GM23338 (cell line): ENCODE measurements at regions not wholly inside any gene's neighbourhood (a gene's known extent, or its start where the extent isn't known, plus 50 kb on each side); places are given as distances from the start of the nearest gene placed in this dataset.

Source experiments
- ATAC-seq: fragments of 200-7000 bp; cut with Tn5 transposase; 3 replicates; pipeline ENCODE4 v1.9.1; 2020
- DNase-seq: peaks from one replicate; pipeline ENCODE4 v3.0.0-alpha.2; 2015; ENCODE audit warnings: low spot score
- H2AFZ ChIP-seq: fragments of 200-600 bp; sonication (generic); 2 replicates; pipeline ENCODE4 v1.8.0; 2016; ENCODE audit warnings: antibody characterized with exemption, mild to moderate bottlenecking, moderate library complexity
- H3F3A ChIP-seq: fragments of 200-600 bp; sonication (generic); replicated peaks from 2 replicates; pipeline ENCODE4 v1.8.0; 2017; ENCODE audit warnings: antibody characterized with exemption, mixed run types, low read depth
- H3K27ac ChIP-seq: fragments of 200-600 bp; sonication (generic); 2 replicates; pipeline ENCODE4 v1.6.1; 2016; ENCODE audit warnings: low read depth
- H3K27me3 ChIP-seq: fragments of 200-600 bp; sonication (generic); 2 replicates; pipeline ENCODE4 v1.8.0; 2016; ENCODE audit warnings: mild to moderate bottlenecking, mixed run types, moderate library complexity; ENCODE audit not compliant: insufficient read depth
- H3K36me3 ChIP-seq: fragments of 200-600 bp; sonication (generic); 2 replicates; pipeline ENCODE4 v1.8.0; 2016; ENCODE audit warnings: mild to moderate bottlenecking; ENCODE audit not compliant: insufficient read depth
- H3K4me1 ChIP-seq: fragments of 200-600 bp; sonication (generic); 2 replicates; pipeline ENCODE4 v1.8.0; 2016; ENCODE audit warnings: mild to moderate bottlenecking, moderate library complexity; ENCODE audit not compliant: insufficient read depth
- H3K4me2 ChIP-seq: fragments of 200-600 bp; sonication (generic); 2 replicates; pipeline ENCODE4 v1.7.1; 2017; ENCODE audit warnings: mixed run types
- H3K4me3 ChIP-seq: fragments of 200-600 bp; sonication (generic); 2 replicates; pipeline ENCODE4 v1.6.1; 2016; ENCODE audit warnings: mixed run types
- H3K79me2 ChIP-seq: fragments of 200-600 bp; sonication (generic); replicated peaks from 2 replicates; pipeline ENCODE4 v1.8.0; 2017; ENCODE audit warnings: mild to moderate bottlenecking; ENCODE audit not compliant: insufficient read depth
- H3K9me2 ChIP-seq: fragments of 200-600 bp; sonication (generic); 2 replicates; pipeline ENCODE4 v1.8.0; 2017; ENCODE audit not compliant: insufficient read depth
- H4K20me1 ChIP-seq: fragments of 200-600 bp; sonication (generic); replicated peaks from 2 replicates; pipeline ENCODE4 v1.8.0; 2017; ENCODE audit warnings: mild to moderate bottlenecking; ENCODE audit not compliant: insufficient read depth
- H3K27ac Mint-ChIP-seq: 2 replicates; pipeline ENCODE4 v1.8.0; 2020; ENCODE audit warnings: inconsistent platforms, mild to moderate bottlenecking, moderate library complexity, mixed read lengths
- H3K27me3 Mint-ChIP-seq: 3 replicates; pipeline ENCODE4 v1.8.0; 2022; ENCODE audit warnings: low read depth, mild to moderate bottlenecking, moderate library complexity, mixed read lengths, inconsistent platforms; ENCODE audit not compliant: insufficient read depth, poor library complexity
- H3K36me3 Mint-ChIP-seq: 3 replicates; pipeline ENCODE4 v1.8.0; 2021; ENCODE audit warnings: low read depth, mild to moderate bottlenecking, inconsistent platforms, moderate library complexity, mixed read lengths
- H3K4me1 Mint-ChIP-seq: 3 replicates; pipeline ENCODE4 v1.8.0; 2020; ENCODE audit warnings: mild to moderate bottlenecking, inconsistent platforms, mixed read lengths
- H3K4me3 Mint-ChIP-seq: 3 replicates; pipeline ENCODE4 v1.8.0; 2021; ENCODE audit warnings: moderate library complexity, mild to moderate bottlenecking, inconsistent platforms, mixed read lengths
- H3K9me3 Mint-ChIP-seq: 3 replicates; pipeline ENCODE4 v1.8.0; 2020; ENCODE audit warnings: moderate library complexity, mild to moderate bottlenecking, inconsistent platforms, mixed read lengths
- CREB1 ChIP-seq: fragments of 250-450 bp; sonication (Bioruptor Pico); IDR thresholded peaks from 2 replicates; pipeline ENCODE4 v1.5.0; 2020; ENCODE audit warnings: low read depth, mild to moderate bottlenecking, moderate library complexity
- CTCF ChIP-seq, 2 experiments: fragments of 200-600 bp in 1 of 2; sonication (generic) in 1 of 2; conservative IDR thresholded peaks; 2 replicates each; pipeline versions ENCODE4 v1.5.1 to v1.6.1; 2016 to 2017; ENCODE audit warnings: antibody characterized with exemption in 2 of 2, low read depth in 2 of 2, mild to moderate bottlenecking in 2 of 2, moderate library complexity in 1 of 2
- ETS1 ChIP-seq: IDR thresholded peaks from 2 replicates; pipeline ENCODE4 v1.6.1; 2016; ENCODE audit warnings: antibody characterized with exemption
- EZH2 ChIP-seq: fragments of 200-600 bp; sonication (generic); IDR thresholded peaks from one replicate; pipeline ENCODE4 v1.8.0; 2017; ENCODE audit warnings: antibody characterized with exemption, mild to moderate bottlenecking, low read depth; ENCODE audit not compliant: unreplicated experiment
- JUNB ChIP-seq: IDR thresholded peaks from one replicate; pipeline ENCODE4 v1.6.1; 2016; ENCODE audit warnings: antibody characterized with exemption; ENCODE audit not compliant: unreplicated experiment
- NANOG ChIP-seq: IDR thresholded peaks from 2 replicates; pipeline ENCODE4 v1.6.1; 2016; ENCODE audit warnings: antibody characterized with exemption, borderline replicate concordance
- POLR2AphosphoS5 ChIP-seq: IDR thresholded peaks from 2 replicates; pipeline ENCODE4 v1.6.1; 2016; ENCODE audit warnings: antibody characterized with exemption, low read depth
- REST ChIP-seq: IDR thresholded peaks from one replicate; pipeline ENCODE4 v1.6.1; 2018; ENCODE audit warnings: antibody characterized with exemption; ENCODE audit not compliant: unreplicated experiment
- STAT1 ChIP-seq: IDR thresholded peaks from one replicate; pipeline ENCODE4 v1.6.1; 2016; ENCODE audit warnings: antibody characterized with exemption; ENCODE audit not compliant: unreplicated experiment
- ZNF331 ChIP-seq: fragments of 250-450 bp; sonication (Bioruptor Pico); IDR thresholded peaks from 2 replicates; pipeline ENCODE4 v1.5.0; 2020; ENCODE audit warnings: low read depth, mild to moderate bottlenecking, moderate library complexity
- ZNF462 ChIP-seq: fragments of 250-450 bp; sonication (Bioruptor Pico); IDR thresholded peaks from 2 replicates; pipeline ENCODE4 v1.5.0; 2020; ENCODE audit warnings: mild to moderate bottlenecking, moderate library complexity

GRCh38 chr19:30088567-30088966, 146.5 kb downstream of the URI1 start:
- Histone ChIP-seq H3K36me3 (no peaks in the 10 kb centered on the region), H3K4me3 (no peak overlapping the region), H3K4me2 (no peak overlapping the region), H4K20me1 (no peaks in the 10 kb centered on the region), H3K27ac (no peak overlapping the region), H3K27me3 (no peaks in the 10 kb centered on the region), H3K4me1 (no peaks in the 10 kb centered on the region), H3K79me2 (no peaks in the 10 kb centered on the region), H3F3A (no peaks in the 10 kb centered on the region), H3K9me2 (peaks cover 5% of the 10 kb centered on the region; the same call in 1 of the 2 replicates), H2AFZ (no peak overlapping the region)
- peaks cover 9% of the 10 kb centered on the region for H3K27me3 Mint-ChIP-seq
- DNase-seq, result no peak
- H3K36me3 Mint-ChIP-seq, result no peaks in the 10 kb centered on the region
- no peak overlapping the region for H3K27ac Mint-ChIP-seq
- no peak overlapping the region for H3K4me3 Mint-ChIP-seq
- H3K9me3 Mint-ChIP-seq, result no peaks in the 10 kb centered on the region
- TF ChIP-seq STAT1 (no peak), ETS1 (no peak), REST (no peak), CTCF (conservative IDR thresholded peaks at IDR 0.05; ENCODE audit: low read depth in 2 of 2) (no peak), NANOG (no peak), EZH2 (no peak), ZNF331 (CRISPR knock-in tag) (no peak), ZNF462 (no peak), POLR2AphosphoS5 (no peak), CREB1 (no peak), JUNB (no peak)
- no peak for ATAC-seq
- H3K4me1 Mint-ChIP-seq, result peaks cover 3% of the 10 kb centered on the region; the same call in 2 of the 3 replicates
